Chondrocyte (in vitro differentiated cells): ENCODE measurements at regions not wholly inside any gene's neighbourhood (a gene's known extent, or its start where the extent isn't known, plus 50 kb on each side); places are given as distances from the start of the nearest gene placed in this dataset.
A peak's percentile ranks its signal among the peaks of the same experiment; 100 is the strongest.
"Not testable (repeated sequence)": the region's sequence is repeated elsewhere in the genome, so short reads cannot be mapped to it uniquely, and the experiment has no call there.

Experiments
- DNase-seq: peaks from one replicate; pipeline ENCODE4 v3.0.0; 2021; ENCODE audit warnings: mixed read lengths, low spot score
- H3K27ac Mint-ChIP-seq: one replicate; pipeline ENCODE4 v1.8.0; 2021; ENCODE audit warnings: mild to moderate bottlenecking, moderate library complexity, mixed read lengths; ENCODE audit not compliant: unreplicated experiment
- H3K27me3 Mint-ChIP-seq: 2 replicates; pipeline ENCODE4 v1.8.0; 2021; ENCODE audit warnings: low read depth, mixed read lengths
- H3K36me3 Mint-ChIP-seq: 2 replicates; pipeline ENCODE4 v1.8.0; 2021; ENCODE audit warnings: low read depth, mixed read lengths
- H3K4me1 Mint-ChIP-seq: 2 replicates; pipeline ENCODE4 v1.8.0; 2021; ENCODE audit warnings: low read depth, mild to moderate bottlenecking, mixed read lengths
- H3K4me3 Mint-ChIP-seq: one replicate; pipeline ENCODE4 v1.8.0; 2021; ENCODE audit warnings: mild to moderate bottlenecking, moderate library complexity, mixed read lengths; ENCODE audit not compliant: unreplicated experiment
- H3K9me3 Mint-ChIP-seq: 2 replicates; pipeline ENCODE4 v1.8.0; 2021; ENCODE audit warnings: low read depth, mixed read lengths
- TF ChIP-seq, protein P1 (sequence below): fragments of 200-600 bp; sonication (generic); IDR thresholded peaks from 2 replicates; pipeline ENCODE4 v1.5.0; 2021; ENCODE audit warnings: antibody characterized with exemption, mild to moderate bottlenecking, moderate library complexity

GRCh38 chr11:97703851-97704250, 1314.0 kb downstream of the JRKL start:
- H3K36me3 Mint-ChIP-seq: no peaks in the 10 kb centered on the region
- H3K27ac Mint-ChIP-seq: no peak overlapping the region
- peaks cover 31% of the 10 kb centered on the region for H3K27me3 Mint-ChIP-seq
- H3K4me1 Mint-ChIP-seq: no peaks in the 10 kb centered on the region
- H3K4me3 Mint-ChIP-seq: no peak overlapping the region
- TF ChIP-seq, protein P1, sequence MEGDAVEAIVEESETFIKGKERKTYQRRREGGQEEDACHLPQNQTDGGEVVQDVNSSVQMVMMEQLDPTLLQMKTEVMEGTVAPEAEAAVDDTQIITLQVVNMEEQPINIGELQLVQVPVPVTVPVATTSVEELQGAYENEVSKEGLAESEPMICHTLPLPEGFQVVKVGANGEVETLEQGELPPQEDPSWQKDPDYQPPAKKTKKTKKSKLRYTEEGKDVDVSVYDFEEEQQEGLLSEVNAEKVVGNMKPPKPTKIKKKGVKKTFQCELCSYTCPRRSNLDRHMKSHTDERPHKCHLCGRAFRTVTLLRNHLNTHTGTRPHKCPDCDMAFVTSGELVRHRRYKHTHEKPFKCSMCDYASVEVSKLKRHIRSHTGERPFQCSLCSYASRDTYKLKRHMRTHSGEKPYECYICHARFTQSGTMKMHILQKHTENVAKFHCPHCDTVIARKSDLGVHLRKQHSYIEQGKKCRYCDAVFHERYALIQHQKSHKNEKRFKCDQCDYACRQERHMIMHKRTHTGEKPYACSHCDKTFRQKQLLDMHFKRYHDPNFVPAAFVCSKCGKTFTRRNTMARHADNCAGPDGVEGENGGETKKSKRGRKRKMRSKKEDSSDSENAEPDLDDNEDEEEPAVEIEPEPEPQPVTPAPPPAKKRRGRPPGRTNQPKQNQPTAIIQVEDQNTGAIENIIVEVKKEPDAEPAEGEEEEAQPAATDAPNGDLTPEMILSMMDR: no peak
- no peak for DNase-seq
- no peaks in the 10 kb centered on the region for H3K9me3 Mint-ChIP-seq

- H3K36me3 Mint-ChIP-seq, H3K9me3 Mint-ChIP-seq, H3K27ac Mint-ChIP-seq, DNase-seq, H3K4me3 Mint-ChIP-seq, H3K4me1 Mint-ChIP-seq: not testable (repeated sequence)
- peaks cover 30% of the 10 kb centered on the region for H3K27me3 Mint-ChIP-seq
These were observed 1315.3 kb upstream of the CNTN5 start for GRCh38 chr11:97705441-97705840.

- Mint-ChIP-seq H3K36me3 (no peaks in the 10 kb centered on the region), H3K27ac (no peak overlapping the region), H3K4me1 (peaks cover 30% of the 10 kb centered on the region), H3K27me3 (no peaks in the 10 kb centered on the region), H3K4me3 (no peak overlapping the region), H3K9me3 (no peaks in the 10 kb centered on the region)
- TF ChIP-seq, protein P1: no peak
- no peak for DNase-seq
These were observed 1302.8 kb upstream of the CNTN5 start for GRCh38 chr11:97717922-97718321.

GRCh38 chr11:97722065-97722464, 1298.7 kb upstream of the CNTN5 start:
- Mint-ChIP-seq H3K27me3 (no peaks in the 10 kb centered on the region), H3K36me3 (peaks cover 2% of the 10 kb centered on the region), H3K27ac (peak overlapping the region; percentile 82), H3K4me1 (peaks cover 34% of the 10 kb centered on the region), H3K4me3 (no peak overlapping the region), H3K9me3 (peaks cover 4% of the 10 kb centered on the region)
- TF ChIP-seq, protein P1: no peak
- no peak for DNase-seq

- Mint-ChIP-seq H3K27ac (peak overlapping the region; percentile 82), H3K4me3 (no peak overlapping the region), H3K4me1 (peaks cover 34% of the 10 kb centered on the region), H3K36me3 (peaks cover 2% of the 10 kb centered on the region), H3K27me3 (no peaks in the 10 kb centered on the region), H3K9me3 (peaks cover 4% of the 10 kb centered on the region)
- TF ChIP-seq, protein P1: no peak
- no peak for DNase-seq
These were observed 1298.0 kb upstream of the CNTN5 start for GRCh38 chr11:97722721-97723120.

DNA sequence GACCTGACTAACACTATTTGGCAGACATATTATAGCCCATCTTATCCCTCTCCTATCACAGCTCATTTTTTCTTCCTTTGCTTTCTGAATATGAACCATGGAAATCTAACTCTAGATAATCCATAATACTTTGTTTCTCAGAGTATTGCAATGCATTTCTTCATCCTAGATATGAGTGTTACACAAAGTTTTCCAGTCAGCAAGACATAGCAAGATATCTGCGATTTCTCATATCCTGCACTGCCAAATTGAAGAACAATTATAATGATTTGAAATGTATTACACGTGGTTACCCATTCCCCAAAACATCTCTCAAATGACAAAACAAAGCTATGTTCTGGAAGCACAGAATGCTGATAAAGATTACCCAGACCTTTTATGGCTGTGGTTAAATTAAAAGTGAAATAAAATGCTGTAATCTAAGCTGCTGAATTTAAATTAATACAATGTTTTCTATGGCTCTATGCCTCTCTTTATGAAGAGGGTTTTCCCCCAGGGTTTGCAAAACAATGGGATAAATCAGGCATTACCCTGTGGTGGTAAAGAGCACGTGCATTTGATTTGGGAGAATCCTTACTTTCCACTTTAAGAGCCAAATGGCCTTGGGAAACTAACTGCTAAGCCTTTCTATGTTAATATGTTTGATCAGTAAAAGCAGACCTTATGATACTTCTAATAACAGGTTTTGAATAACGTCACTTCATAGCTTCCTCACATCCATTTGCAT, 1291.0 kb upstream of the CNTN5 start:
- DNase-seq: no peak
- TF ChIP-seq, protein P1: no peak
- peaks cover 8% of the 10 kb centered on the region for H3K9me3 Mint-ChIP-seq
- no peak overlapping the region for H3K4me3 Mint-ChIP-seq
- no peaks in the 10 kb centered on the region for H3K27me3 Mint-ChIP-seq
- H3K27ac Mint-ChIP-seq: no peak overlapping the region
- H3K36me3 Mint-ChIP-seq: peaks cover 2% of the 10 kb centered on the region
- peaks cover 13% of the 10 kb centered on the region for H3K4me1 Mint-ChIP-seq
